IMR-90 (cell line): ENCODE measurements at regions not wholly inside any gene's neighbourhood (a gene's known extent, or its start where the extent isn't known, plus 50 kb on each side); places are given as distances from the start of the nearest gene placed in this dataset.

Experiments
- MAFK ChIP-seq: IDR thresholded peaks from 2 replicates; pipeline ENCODE4 v1.6.1; 2012; ENCODE audit warnings: low read depth, low read length, improper control_type of control experiment
- POLR2A ChIP-seq: IDR thresholded peaks from 2 replicates; pipeline ENCODE4 v1.6.1; 2012; ENCODE audit warnings: mild to moderate bottlenecking, low read depth, low read length
- RAD21 ChIP-seq: IDR thresholded peaks from 2 replicates; pipeline ENCODE4 v1.6.1; 2012; ENCODE audit warnings: low read length, improper control_type of control experiment
- SMC3 ChIP-seq: fragments of 150-350 bp; IDR thresholded peaks from 2 replicates; pipeline ENCODE4 v1.6.1; 2016; ENCODE audit warnings: low read depth, mild to moderate bottlenecking, antibody characterized with exemption, low read length, moderate library complexity
- TF ChIP-seq, protein P1 (sequence below): conservative IDR thresholded peaks from 2 replicates; pipeline ENCODE4 v1.5.1; 2012; ENCODE audit warnings: mild to moderate bottlenecking, low read depth, low read length, improper control_type of control experiment

DNA sequence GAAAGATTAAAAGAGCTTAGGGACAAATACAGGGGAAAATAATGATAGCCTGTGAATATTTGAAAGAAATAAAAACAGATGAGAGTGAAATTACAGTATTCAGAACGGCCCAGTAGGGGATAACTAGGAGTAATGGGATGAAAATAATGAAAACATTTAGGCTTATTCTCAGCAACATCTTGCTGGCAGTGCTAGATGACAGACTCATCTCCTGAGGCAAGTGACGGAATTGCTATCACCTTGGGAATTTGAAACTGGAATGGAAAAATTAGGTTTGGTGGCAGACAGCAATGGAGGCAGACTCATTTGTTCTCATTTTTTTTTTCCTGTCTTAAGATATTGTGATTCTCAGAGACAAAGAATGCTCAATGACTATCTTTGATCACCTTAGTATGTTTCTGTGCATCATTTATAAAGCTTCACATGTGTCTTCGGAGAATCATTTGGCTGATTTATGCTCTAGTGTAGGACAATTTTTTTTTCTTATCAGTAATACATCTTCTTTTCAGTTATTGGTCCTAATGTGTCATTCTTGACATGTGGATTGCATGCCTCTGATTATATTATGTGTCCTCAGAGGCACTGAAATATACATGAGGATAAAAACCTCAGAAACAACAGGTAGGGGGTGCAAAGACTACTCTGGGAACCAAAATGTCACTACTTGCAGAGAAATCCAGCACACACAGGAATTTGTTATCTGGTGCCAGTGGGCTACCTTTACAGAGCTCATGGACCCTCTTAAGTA, 711.7 kb downstream of the EDEM1 start:
- no peak for TF ChIP-seq POLR2A
- no peak for TF ChIP-seq RAD21
- TF ChIP-seq, protein P1, sequence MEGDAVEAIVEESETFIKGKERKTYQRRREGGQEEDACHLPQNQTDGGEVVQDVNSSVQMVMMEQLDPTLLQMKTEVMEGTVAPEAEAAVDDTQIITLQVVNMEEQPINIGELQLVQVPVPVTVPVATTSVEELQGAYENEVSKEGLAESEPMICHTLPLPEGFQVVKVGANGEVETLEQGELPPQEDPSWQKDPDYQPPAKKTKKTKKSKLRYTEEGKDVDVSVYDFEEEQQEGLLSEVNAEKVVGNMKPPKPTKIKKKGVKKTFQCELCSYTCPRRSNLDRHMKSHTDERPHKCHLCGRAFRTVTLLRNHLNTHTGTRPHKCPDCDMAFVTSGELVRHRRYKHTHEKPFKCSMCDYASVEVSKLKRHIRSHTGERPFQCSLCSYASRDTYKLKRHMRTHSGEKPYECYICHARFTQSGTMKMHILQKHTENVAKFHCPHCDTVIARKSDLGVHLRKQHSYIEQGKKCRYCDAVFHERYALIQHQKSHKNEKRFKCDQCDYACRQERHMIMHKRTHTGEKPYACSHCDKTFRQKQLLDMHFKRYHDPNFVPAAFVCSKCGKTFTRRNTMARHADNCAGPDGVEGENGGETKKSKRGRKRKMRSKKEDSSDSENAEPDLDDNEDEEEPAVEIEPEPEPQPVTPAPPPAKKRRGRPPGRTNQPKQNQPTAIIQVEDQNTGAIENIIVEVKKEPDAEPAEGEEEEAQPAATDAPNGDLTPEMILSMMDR: no peak
- no peak for TF ChIP-seq MAFK
- TF ChIP-seq SMC3: no peak
